ENCODE measurements at regions not wholly inside any gene's neighbourhood (a gene's known extent, or its start where the extent isn't known, plus 50 kb on each side); places are given as distances from the start of the nearest gene placed in this dataset.
A peak's percentile ranks its signal among the peaks of the same experiment; 100 is the strongest.

GRCh38 chr14:104382361-104383087, 197.0 kb upstream of the C14orf180 start:
- Mint-ChIP-seq H3K4me1 (peaks cover 12% of the 10 kb centered on the region; the same call in 2 of the 3 replicates), H3K4me3 (no peak overlapping the region), H3K9me3 (peaks cover 11% of the 10 kb centered on the region), H3K27ac (no peak overlapping the region), H3K36me3 (ENCODE audit: low read depth) (no peaks in the 10 kb centered on the region), H3K27me3 (ENCODE audit: insufficient read depth, low read depth, poor library complexity) (peaks cover 14% of the 10 kb centered on the region)
- H2AFZ ChIP-seq: no peak overlapping the region
- H3K4me1 ChIP-seq (ENCODE audit: insufficient read depth): 0 out of 2 replicates have a peak, but pooled peaks cover 2% of the 10 kb centered on the region
- H3K79me2 ChIP-seq (replicated peaks; ENCODE audit: insufficient read depth): no peaks in the 10 kb centered on the region
- H3K4me3 ChIP-seq: no peak overlapping the region
- no peaks in the 10 kb centered on the region for H3K27me3 ChIP-seq (ENCODE audit: insufficient read depth)
- no peak for TF ChIP-seq REST (IDR thresholded peaks at IDR 0.05; ENCODE audit: unreplicated experiment)
- TF ChIP-seq EZH2phosphoT487 (IDR thresholded peaks at IDR 0.05; ENCODE audit: unreplicated experiment): no peak
- no peak for TF ChIP-seq JUNB (IDR thresholded peaks at IDR 0.05; ENCODE audit: unreplicated experiment)
- no peak for TF ChIP-seq EZH2 (IDR thresholded peaks at IDR 0.05; ENCODE audit: low read depth, unreplicated experiment)
- TF ChIP-seq STAT1 (IDR thresholded peaks at IDR 0.05; ENCODE audit: unreplicated experiment): no peak
- TF ChIP-seq NANOG (IDR thresholded peaks at IDR 0.05; ENCODE audit: borderline replicate concordance): no peak
- no peak for TF ChIP-seq CREB1 (CRISPR knock-in tag; IDR thresholded peaks at IDR 0.05; ENCODE audit: low read depth)
- no peaks in the 10 kb centered on the region for H3F3A ChIP-seq (replicated peaks; ENCODE audit: low read depth)
- ATAC-seq: no peak
- H3K27ac ChIP-seq (ENCODE audit: low read depth): no peak overlapping the region
- H4K20me1 ChIP-seq (replicated peaks; ENCODE audit: insufficient read depth): no peaks in the 10 kb centered on the region
- no peaks in the 10 kb centered on the region for H3K9me2 ChIP-seq (ENCODE audit: insufficient read depth)
- no peaks in the 10 kb centered on the region for H3K36me3 ChIP-seq (ENCODE audit: insufficient read depth)
- no peak for DNase-seq (ENCODE audit: low spot score)
- H3K4me2 ChIP-seq: no peak overlapping the region

- Histone ChIP-seq H3K4me3 (no peak overlapping the region), H3K27ac (ENCODE audit: low read depth) (no peak overlapping the region)
Observed at GRCh38 chr14:104383088-104383995, 196.2 kb upstream of the C14orf180 start.

More at GRCh38 chr14:104383088-104383995, 196.2 kb upstream of the C14orf180 start:
- Histone ChIP-seq H3K27me3 (ENCODE audit: insufficient read depth) (no peaks in the 10 kb centered on the region), H3K79me2 (replicated peaks; ENCODE audit: insufficient read depth) (no peaks in the 10 kb centered on the region), H3K36me3 (ENCODE audit: insufficient read depth) (no peaks in the 10 kb centered on the region), H2AFZ (no peak overlapping the region), H4K20me1 (replicated peaks; ENCODE audit: insufficient read depth) (no peaks in the 10 kb centered on the region), H3K4me2 (no peak overlapping the region), H3K4me1 (ENCODE audit: insufficient read depth) (0 out of 2 replicates have a peak, but pooled peaks cover 2% of the 10 kb centered on the region), H3F3A (replicated peaks; ENCODE audit: low read depth) (no peaks in the 10 kb centered on the region), H3K9me2 (ENCODE audit: insufficient read depth) (no peaks in the 10 kb centered on the region)
- H3K4me1 Mint-ChIP-seq: peaks cover 12% of the 10 kb centered on the region; the same call in 2 of the 3 replicates
- TF ChIP-seq POLR2AphosphoS5 (IDR thresholded peaks at IDR 0.05; ENCODE audit: low read depth): no peak
- no peak for TF ChIP-seq ZNF331 (CRISPR knock-in tag; IDR thresholded peaks at IDR 0.05; ENCODE audit: low read depth)
- no peak overlapping the region for H3K27ac Mint-ChIP-seq
- ATAC-seq (peak; percentile 37; the same call in 2 of the 3 replicates), DNase-seq (ENCODE audit: low spot score) (no peak)
- peaks cover 11% of the 10 kb centered on the region for H3K9me3 Mint-ChIP-seq
- no peaks in the 10 kb centered on the region for H3K36me3 Mint-ChIP-seq (ENCODE audit: low read depth)
- H3K4me3 Mint-ChIP-seq: no peak overlapping the region
- peaks cover 14% of the 10 kb centered on the region for H3K27me3 Mint-ChIP-seq (ENCODE audit: insufficient read depth, low read depth, poor library complexity)

Data from GM23338 (cell line).